SK-N-DZ (cell line): ENCODE measurements at regions not wholly inside any gene's neighbourhood (a gene's known extent, or its start where the extent isn't known, plus 50 kb on each side); places are given as distances from the start of the nearest gene placed in this dataset.
"Not testable (repeated sequence)": the region's sequence is repeated elsewhere in the genome, so short reads cannot be mapped to it uniquely, and the experiment has no call there.

Experiments
- DNase-seq: peaks from one replicate; pipeline ENCODE4 v3.0.0-alpha.2; 2015; ENCODE audit warnings: low spot score

- DNase-seq: not testable (repeated sequence)
Observed at GRCh38 chr2:183916041-183916440, 682.3 kb upstream of the ZNF804A start.

GRCh38 chr2:183919167-183919566 is 679.2 kb upstream of the ZNF804A start:
- DNase-seq: no peak

- no peak for DNase-seq
Observed at GRCh38 chr2:183919926-183920325, 678.4 kb upstream of the ZNF804A start.

GRCh38 chr2:183925281-183925680 is 673.0 kb upstream of the ZNF804A start:
- DNase-seq: no peak

- DNase-seq: peak; percentile 22
Observed at GRCh38 chr2:183926433-183926832, 671.9 kb upstream of the ZNF804A start.

GRCh38 chr2:183927406-183928325 is 670.7 kb upstream of the ZNF804A start:
- DNase-seq: no peak

GRCh38 chr2:183935005-183935404 is 663.3 kb upstream of the ZNF804A start:
- no peak for DNase-seq

- DNase-seq: no peak
Observed at GRCh38 chr2:183937220-183937619, 661.1 kb upstream of the ZNF804A start.

GRCh38 chr2:183946193-183946592 is 652.1 kb upstream of the ZNF804A start:
- no peak for DNase-seq

- no peak for DNase-seq
Observed at GRCh38 chr2:183948861-183949260, 649.5 kb upstream of the ZNF804A start.

GRCh38 chr2:183950673-183951072 is 647.7 kb upstream of the ZNF804A start:
- no peak for DNase-seq

GRCh38 chr2:183951630-183952029 is 646.7 kb upstream of the ZNF804A start:
- DNase-seq: no peak

- no peak for DNase-seq
Observed at GRCh38 chr2:183952741-183953140, 645.6 kb upstream of the ZNF804A start.

- DNase-seq: no peak
Observed at GRCh38 chr2:183963609-183964008, 634.7 kb upstream of the ZNF804A start.

GRCh38 chr2:183964565-183964964 is 633.8 kb upstream of the ZNF804A start:
- DNase-seq: no peak

GRCh38 chr2:183967756-183968155 is 630.6 kb upstream of the ZNF804A start:
- no peak for DNase-seq

- not testable (repeated sequence) for DNase-seq
Observed at GRCh38 chr2:183975676-183976075, 622.7 kb upstream of the ZNF804A start.

- DNase-seq: no peak
Observed at GRCh38 chr2:183984871-183985270, 613.5 kb upstream of the ZNF804A start.

- DNase-seq: no peak
Observed at GRCh38 chr2:183991968-183992367, 606.4 kb upstream of the ZNF804A start.

- no peak for DNase-seq
Observed at GRCh38 chr2:183993052-183993451, 605.3 kb upstream of the ZNF804A start.

- peak; percentile 21 for DNase-seq
Observed at GRCh38 chr2:183995632-183996031, 602.7 kb upstream of the ZNF804A start.

- DNase-seq: peak; percentile 92
Observed at GRCh38 chr2:183996825-183997793, 601.2 kb upstream of the ZNF804A start.
